ENCODE measurements at regions not wholly inside any gene's neighbourhood (a gene's known extent, or its start where the extent isn't known, plus 50 kb on each side); places are given as distances from the start of the nearest gene placed in this dataset.

- no peak for DNase-seq
These were observed 78.2 kb upstream of the IGF1R start for GRCh38 chr15:98570119-98570518.

GRCh38 chr15:98580572-98580971 is 67.8 kb upstream of the IGF1R start:
- no peak for DNase-seq

GRCh38 chr15:98581715-98582114 is 66.6 kb upstream of the IGF1R start:
- DNase-seq, result no peak

GRCh38 chr15:98582900-98583554 is 65.3 kb upstream of the IGF1R start:
- no peak for DNase-seq

DNA sequence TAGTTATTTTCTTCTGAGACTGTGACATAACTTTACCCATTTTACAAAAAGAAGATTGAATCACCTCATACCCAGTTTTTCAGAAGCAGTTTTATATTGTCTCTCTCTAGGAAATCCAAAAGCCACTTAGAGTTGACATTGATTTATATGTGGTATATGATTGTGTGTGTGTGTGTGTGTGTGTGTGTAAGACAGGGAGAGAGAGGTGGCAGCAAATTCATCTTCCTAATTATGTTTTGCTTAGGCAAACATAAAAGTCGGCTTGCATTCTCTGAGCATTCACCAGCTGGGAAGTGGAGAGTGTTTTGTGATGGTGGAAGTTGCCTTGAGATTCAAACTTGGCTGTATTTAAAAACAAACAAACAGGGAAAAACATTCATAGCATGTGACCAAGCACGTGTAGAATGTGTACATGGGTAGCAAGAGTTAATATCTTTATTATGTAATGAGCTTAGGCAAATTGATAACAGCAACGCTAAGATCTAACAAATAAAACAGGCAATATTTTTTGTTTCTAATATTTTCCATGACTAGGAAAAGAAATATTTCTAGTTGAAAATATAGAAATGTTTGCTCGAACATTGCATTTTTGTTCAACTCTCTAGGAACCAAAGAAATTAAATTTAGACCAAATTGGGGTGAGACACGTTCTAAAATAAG is 64.4 kb upstream of the IGF1R start:
- no peak for DNase-seq

DNA sequence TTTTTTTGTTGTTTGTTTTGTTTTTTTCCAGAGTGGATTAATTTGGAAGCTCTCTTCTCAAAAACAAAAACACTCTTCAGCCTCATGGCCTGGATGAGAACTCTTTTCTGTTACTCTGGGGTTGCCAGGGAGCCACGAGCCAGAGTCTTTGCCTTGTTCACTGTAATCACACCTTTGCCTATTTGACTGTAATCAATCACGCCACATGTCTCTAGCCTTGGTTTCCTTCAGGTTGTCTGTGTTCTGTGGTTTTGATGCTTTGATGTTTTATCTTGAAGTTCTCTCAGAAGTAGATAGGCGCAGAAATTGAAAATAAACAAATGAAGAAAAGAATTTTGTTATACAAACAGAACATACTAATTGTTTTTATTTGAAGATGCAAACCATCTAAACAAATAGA is 62.3 kb upstream of the IGF1R start:
- DNase-seq, result no peak

GRCh38 chr15:98592136-98592535 is 56.2 kb upstream of the IGF1R start:
- DNase-seq, result no peak

DNA sequence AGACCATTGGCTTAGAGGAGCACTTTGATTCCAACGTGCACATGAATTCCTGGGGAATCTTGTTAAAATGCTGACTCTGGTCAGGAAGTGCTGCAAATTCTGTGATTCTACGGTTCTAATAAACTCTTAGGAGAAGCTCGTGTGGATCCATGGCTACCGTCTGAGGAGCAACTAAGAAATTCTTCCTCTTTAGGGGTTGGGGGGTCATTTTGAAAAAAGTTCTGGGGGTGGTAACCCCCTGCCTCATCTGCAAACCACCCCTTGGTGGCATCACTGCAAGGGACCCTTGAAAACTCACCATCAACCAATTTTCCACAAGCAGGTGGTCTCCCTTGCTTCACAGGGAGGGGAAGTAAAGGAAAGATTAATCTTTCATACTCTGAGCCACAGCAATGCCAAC is 52.2 kb upstream of the IGF1R start:
- DNase-seq, result no peak

DNA sequence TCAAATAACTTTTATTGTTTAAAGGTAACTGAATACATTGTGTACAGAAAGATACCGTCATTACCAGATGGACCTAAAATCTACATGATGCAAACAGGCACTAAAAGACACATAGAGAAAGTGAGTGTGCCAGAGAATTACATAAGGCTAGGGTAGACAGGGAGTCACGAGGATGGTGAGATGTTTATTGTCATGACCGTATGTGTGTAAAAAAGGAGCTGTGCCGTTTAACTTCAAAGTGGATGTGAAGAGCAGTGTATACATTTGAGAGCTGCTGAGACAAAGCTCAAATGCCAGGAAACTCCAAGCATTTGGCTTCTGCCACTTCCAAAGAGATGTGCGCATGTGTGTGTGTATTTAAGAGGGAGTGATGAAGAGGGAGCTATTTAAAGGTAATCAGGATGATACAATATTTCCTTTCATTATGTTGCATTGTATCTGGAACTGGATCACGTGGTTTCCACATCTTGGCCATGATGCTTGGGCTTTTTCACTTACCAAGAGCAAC is 51.4 kb upstream of the IGF1R start:
- DNase-seq, result no peak

DNA sequence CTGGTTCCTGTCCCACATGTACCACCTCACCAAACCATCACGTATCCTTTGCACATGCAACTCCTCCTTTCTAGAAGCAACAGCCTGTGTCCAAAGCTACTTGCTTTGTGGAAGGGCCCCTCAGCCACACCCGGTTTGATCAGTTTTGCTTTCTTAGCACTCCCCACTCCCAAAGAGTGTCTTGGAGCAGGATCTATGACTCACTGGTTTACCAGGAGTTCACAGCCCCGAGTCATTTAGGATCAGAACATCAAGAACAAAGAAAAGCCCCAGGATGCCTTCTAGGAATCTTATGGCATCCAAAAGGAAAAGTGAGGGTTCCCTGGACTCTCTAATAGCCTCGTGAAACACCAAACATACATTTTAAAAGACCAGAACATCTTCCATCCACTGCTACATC is 50.7 kb upstream of the IGF1R start:
- no peak for DNase-seq

All from NCI-H748 treated with DMSO at 0.1 percent for 48 hours (cell line).